Activated CD4-positive, alpha-beta T cell treated with anti-CD3 and anti-CD28 coated beads, Interleukin-2, amount 50 U/mL, for 48 hours (primary cell): ENCODE measurements at regions not wholly inside any gene's neighbourhood (a gene's known extent, or its start where the extent isn't known, plus 50 kb on each side); places are given as distances from the start of the nearest gene placed in this dataset.

Experiments used
- DNase-seq, 2 experiments: peaks; one replicate each; pipeline ENCODE4 v3.0.0-alpha.2; 2020

- no peak for DNase-seq
Observed at GRCh38 chr9:107760469-107761242, 271.1 kb upstream of the KLF4 start.

DNA sequence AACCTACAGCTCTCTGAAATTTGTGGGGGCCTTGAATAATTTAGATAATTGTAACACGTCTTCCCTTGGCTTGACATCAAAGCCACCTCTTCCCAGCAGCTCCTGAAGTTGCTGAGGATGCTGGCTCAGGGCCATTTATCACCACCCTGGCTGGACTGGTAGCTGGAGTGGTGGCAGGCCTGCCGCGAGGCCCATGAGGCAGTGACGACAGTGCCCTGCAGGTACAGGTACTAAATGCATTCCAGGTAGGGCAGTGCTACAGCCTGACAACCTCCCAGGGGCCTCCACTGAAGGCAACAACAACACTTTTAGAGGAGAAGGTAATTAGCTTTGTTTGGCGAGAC lies 270.2 kb upstream of the KLF4 start:
- no peak for DNase-seq

DNA sequence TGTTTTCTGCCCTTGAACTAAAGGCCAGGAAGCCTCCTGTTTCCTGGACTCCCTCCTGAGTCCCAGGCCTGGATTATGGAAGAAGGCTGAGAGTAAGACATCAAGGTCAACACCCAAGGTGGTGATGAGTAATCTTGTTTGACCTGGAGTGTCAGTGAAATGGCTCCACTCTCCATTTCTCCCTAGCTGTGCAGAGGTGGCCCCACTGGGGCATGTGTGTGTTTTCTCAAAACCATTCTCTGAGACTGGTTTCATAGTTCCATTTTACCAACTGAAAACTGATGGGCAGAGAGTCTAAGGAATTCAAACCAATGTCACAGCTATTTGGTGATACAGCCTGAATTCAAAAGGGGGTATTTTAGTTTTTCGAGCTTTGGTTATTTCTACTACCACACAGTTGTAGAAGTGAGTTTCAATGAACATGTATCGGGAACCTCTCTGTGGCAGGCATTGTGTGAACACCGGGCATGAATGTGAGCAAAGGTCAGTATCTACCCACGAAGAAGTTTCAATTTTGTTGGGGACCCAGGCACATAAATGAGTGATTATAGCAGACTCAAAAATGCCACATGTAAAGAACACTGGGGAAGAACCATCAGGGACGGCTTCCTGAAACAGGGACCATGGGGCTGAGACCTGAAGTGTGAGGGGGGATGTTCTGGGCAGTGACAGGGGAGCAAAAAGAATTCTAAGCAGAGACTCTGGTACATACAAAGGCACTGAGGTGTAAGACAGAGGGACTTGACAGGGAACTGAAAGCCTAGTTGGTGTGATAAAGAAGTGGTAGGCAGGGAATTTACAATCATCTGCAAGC lies 269.6 kb upstream of the KLF4 start:
- DNase-seq = no peak

GRCh38 chr9:107756091-107756490 lies 266.5 kb upstream of the KLF4 start:
- no peak for DNase-seq

DNA sequence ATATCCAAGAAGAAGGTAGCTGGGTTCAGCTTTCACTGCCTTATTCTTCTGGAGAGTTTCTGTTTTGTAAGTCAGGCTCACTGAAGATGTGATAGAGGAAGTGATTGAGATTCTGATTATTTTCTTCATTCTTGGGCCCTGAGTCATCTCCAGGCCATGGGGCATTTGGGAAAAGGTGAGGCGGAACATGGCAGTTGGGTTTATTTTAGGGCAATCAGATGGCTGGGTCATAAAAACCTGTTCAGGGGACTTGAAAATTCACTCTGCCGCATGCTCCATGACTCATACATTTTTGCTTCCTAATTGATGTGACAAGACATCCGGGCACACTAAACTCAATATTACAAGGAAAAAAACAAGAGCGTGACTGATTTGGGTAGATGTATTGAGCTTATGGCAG lies 265.7 kb upstream of the KLF4 start:
- no peak for DNase-seq

GRCh38 chr9:107751567-107752210 lies 262.1 kb upstream of the KLF4 start:
- DNase-seq = no peak

DNA sequence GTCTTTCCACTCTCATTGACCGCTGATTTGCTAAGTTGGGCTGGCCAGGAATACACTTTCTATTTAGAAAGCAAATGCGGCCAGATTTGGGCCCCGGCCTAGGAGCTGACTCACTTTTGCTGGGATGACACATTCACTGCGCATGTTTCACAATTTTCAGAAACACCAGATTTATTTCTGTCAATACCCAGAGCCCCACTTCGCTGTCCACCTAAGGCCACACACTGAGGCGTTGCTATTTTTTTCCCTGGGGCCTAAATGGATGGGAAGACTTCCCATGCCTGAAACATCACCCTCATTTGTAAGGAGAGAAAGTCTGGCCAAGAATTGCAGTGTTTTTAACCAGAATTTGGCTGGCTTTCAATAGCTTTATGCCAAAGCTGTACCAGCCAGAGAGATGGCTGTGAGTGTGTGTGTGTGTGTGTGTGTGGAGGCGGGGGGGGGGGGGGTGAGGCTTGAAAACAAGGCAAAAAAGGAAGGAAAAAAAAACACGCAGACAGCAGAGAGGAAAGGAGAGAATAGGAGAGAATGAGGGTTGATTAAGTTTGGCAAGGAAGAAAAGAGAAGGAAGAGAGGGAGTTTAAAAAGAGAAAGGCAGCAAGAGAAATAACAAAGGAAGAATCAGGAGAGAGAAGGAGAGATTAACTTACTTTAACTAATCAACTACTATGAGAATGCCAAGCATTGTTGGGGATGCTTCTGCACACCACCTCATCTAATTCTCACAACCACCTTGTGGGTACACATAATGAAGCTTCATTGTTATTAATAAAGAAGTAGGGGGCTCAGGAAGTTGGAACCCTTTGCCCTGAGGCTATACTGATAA lies 261.4 kb upstream of the KLF4 start:
- DNase-seq = no peak

DNA sequence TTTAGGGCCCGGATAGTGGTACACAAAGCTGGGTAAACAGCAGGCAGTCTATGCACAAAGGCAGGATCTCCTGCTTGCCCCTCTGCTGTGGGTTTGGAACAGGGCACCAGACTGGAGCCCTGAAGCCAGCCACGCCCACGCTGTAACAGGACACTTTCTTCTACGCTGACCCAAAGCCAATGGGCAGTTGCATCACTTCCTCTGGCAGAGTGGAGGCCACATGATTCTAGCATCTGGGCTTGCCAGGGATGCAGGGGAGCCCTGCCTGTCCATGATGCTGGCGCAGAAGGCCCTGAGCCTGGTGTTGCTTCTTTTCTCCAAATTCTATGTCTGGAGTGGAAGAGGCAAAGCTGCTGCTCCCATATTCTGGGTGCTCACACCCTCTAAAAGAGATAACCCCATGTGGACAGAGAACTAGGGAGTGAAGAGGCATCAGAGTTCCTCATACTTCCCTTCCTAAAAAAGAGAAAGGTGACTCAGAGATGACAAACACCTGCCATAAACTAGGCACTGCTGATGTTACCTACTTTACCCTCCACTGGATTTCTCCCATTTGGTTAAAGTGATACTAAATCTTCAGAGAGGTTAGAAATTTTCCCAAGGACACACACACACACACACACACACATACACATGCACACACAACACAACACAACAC lies 260.3 kb upstream of the KLF4 start:
- DNase-seq = no peak

DNA sequence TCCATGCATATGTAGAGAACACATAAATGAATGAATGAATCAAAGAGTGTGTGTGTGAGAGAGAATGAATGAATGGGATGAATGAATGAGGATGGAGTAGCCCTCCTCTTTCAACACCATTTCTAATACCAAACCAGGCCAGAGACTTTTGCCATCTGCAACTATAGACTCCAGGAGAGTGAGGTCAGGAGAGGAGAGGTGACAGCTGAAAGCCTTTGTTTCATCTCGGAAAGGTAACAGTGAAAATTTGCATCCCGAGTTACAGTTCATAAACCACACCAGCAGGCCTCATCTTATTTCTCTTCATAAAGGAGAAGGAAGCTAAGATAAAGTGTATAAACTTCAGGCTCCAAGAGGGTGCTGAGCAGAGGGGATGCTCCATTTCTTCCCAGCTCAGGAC lies 255.3 kb upstream of the KLF4 start:
- DNase-seq = no peak

DNA sequence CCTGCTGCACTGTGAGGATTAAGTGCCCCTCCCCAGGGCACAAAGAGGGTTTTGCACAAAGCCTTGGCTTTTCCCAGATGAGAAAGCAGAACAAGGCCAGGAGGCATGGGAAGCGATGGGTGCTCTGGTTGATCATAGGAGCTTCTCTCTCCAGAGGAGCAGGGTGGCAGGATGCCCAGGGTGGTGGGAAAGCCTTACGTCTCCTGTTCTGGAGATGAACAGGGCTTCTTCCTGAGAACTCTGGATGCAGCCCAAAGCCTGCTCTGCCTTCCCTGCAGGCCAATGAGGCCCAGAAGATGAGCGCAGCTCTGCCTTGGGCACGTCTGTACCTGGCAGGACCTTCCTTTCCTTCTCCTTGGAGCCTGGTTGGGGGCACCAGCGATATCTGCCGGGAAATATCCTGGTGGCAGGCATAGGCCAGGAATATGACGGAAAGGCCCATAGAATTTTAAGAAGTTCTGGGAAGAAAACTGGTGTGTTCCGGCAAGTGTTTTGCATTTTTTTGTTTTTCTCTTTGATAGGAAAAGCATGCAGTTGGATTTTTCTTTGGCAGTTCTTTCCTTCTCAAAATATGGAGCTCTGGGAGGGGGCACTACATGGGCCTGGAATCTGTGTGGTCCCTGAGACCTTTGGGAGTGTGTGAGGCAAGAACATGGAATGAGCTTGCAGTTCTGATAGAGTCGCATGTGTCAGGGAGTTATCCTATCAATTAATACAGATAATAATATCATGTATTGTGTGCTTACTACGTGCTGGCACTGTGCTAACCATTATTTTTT lies 253.2 kb upstream of the KLF4 start:
- no peak for DNase-seq

DNA sequence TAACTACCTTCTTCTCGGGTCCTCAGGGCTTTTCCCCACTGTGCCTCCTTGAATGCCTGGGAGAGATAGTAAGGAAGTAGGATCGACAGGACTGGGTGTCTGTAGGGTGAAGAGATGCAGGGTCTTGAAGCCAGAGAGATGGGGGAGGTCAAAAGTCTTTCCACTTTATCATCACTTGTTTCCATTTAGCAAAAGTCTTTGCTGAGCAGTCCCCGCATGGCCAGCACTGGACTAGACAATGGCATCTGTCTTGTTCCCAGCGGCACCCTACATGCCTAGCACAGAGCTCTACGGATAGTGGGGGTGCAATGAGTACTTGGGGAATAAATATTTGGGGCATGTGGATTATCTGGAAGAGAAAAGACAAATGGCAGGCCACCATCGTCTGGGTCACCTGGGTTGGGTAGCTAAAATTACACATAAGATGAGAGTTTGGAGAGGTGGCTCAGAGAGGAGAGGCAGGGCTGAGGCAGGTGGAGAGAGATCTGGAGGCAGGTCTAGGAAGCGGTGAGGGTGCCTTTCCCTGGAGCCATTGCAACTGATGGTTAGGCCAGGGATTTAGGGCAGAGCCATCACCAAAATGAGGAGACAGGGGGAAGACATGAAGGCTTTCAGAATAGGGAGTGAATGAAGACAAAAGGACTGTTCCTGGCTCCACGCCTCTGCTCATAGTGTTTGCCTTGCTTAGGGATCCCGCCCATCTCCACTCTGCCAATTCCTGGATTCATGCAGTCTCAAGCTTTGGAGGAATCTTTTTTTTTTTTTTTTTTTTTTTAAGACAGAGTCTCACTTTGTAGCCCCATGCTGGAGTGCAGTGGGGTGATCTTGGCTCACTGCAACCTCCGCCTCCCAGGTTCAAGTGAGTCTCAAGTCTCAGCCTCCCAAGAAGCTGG lies 250.8 kb upstream of the KLF4 start:
- no peak for DNase-seq

DNA sequence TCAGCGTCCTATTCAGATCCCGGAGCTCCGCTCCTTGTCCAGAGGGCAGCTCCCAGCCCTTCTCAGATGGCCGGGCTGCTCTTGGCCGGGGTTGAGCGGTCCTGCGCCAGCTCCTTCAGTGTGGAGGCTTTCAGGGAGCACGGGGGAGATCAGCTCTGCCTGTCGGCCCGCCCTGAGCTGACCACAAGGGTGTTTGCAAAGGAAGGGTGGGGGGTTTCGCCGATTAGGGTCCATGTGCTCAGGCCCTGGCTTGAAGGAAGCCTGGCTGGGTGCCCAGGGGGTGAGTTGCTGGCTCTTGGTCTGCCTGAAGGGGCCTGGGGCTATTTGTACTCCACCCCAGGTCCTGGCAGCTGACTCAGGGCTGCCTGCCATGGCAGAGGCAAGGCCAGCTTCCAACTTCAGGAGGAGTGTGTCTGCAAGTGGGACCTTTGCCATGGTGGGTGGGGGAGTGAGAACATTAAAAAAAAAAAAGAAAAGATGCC lies 250.1 kb upstream of the KLF4 start:
- DNase-seq = no peak

DNA sequence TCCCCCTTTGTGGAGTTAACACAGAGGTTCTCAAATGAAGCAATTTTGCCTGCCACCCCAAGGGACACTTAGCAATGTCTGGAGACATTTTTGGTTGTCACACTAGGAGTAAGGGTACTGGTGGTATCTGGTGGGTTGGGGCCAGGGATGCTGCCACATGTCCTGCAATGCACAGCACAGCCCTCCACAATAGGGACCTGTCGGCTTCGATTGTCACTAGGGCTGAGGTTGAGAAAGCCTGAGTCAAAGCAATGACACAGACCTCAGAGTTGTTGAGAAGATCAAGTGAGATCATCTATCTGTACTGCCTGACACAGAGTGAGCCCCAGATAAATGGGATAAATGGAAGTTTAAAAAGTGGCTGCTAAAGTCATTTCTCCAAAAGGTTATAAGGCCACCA lies 249.2 kb upstream of the KLF4 start:
- no peak for DNase-seq

- DNase-seq = no peak
Observed at GRCh38 chr9:107737987-107738743, 248.6 kb upstream of the KLF4 start.

GRCh38 chr9:107737610-107737986 lies 248.0 kb upstream of the KLF4 start:
- no peak for DNase-seq

DNA sequence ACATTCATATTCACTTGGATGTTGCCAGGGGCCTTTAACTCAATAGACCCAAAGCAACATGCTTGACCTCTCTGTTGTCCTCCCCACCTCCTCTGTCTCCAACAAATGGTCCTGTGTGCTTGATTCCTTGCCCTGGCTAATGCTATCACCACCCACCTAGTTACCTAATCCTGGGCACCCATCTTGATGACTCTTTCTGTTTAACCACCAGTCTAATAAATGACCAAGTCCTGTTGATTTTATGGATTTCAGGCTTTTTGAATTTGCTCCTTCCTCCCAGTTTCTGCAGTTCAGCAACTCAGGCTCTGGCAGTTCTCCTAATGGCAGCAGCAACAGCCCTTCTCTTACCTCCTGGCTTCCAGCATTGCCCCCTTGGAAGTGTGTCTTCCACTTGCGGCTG lies 246.3 kb upstream of the KLF4 start:
- DNase-seq = no peak

DNA sequence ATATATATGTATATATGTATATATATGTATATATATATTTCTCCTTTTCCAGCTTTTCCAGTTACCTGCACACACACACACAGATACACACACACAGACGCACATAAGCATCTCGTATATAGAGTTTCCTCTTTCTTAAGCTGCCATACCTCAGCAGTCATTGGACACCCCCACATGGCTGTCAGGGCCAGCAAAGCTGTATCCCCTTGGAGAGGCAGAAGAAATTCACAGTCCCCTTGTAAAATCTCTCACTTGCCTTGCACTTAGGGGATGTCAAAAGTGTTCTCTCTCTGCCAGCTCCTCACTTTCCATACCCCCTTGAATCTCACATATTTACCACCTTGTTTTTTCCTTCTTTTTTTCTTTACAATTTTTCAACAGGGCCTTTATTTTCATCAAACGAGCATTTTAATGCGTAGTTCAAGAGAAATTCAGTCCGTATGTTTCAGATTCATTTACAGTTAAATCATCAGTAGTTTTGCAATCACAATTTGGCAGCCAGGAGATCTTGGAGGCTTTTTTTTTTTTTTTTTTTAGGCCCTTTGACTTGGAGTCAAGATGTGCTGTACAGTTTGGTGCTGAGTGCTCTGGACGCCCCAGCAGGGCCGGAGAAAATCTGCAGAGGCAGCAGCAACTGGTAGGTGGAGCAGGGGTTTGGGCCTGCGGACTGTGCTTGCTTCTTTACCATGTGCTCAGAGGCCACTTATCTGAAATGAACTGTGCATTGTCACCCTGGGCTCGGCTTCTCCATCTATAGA lies 244.9 kb upstream of the KLF4 start:
- DNase-seq = no peak

GRCh38 chr9:107733523-107733894 lies 243.9 kb upstream of the KLF4 start:
- no peak for DNase-seq
